GM12878 (cell line): ENCODE measurements at regions not wholly inside any gene's neighbourhood (a gene's known extent, or its start where the extent isn't known, plus 50 kb on each side); places are given as distances from the start of the nearest gene placed in this dataset.

Experiments used
- ATAC-seq: fragments of 200-7000 bp; cut with Tn5 transposase; 3 replicates; pipeline ENCODE4 v1.9.1; 2020; ENCODE audit warnings: mild to moderate bottlenecking, moderate library complexity
- BruUV-seq: library from RNA; stranded (reverse); fragments of 400-500 nt; replicated peaks from 2 replicates; lab custom pipeline; 2021; lab: Mats Ljungman, UMichigan
- CTCF ChIA-PET: fragments of 300-600 bp; sonication (Branson Sonifier 250); formaldehyde crosslinking; extraction: SDS; loops from one replicate; lab custom pipeline; 2021; ENCODE audit warnings: inconsistent platforms; lab: Yijun Ruan, JAX
- POLR2A ChIA-PET: fragments of 350-600 bp; formaldehyde crosslinking; extraction: SDS; loops from one replicate; lab custom pipeline; 2021; ENCODE audit warnings: inconsistent platforms; lab: Charles Lee
- RAD21 ChIA-PET: fragments of 300-600 bp; sonication (Branson Sonifier 250); formaldehyde crosslinking; loops from one replicate; lab custom pipeline; 2023; ENCODE audit warnings: antibody characterized with exemption; ENCODE audit not compliant: unreplicated experiment; lab: Charles Lee
- SMC1A ChIA-PET: fragments of 300-600 bp; sonication (Branson Sonifier 250); formaldehyde crosslinking; loops from one replicate; lab custom pipeline; 2023; ENCODE audit not compliant: unreplicated experiment, uncharacterized antibody; lab: Charles Lee
- DNase-seq: peaks from one replicate; pipeline ENCODE4 v3.0.0-alpha.2; 2011; ENCODE audit warnings: low read depth, low spot score
- FAIRE-seq: peaks from 3 replicates; lab custom pipeline; 2011; peaks lifted over from hg19 to GRCh38; lab: Jason Lieb, UNC
- H2AFZ ChIP-seq: 2 replicates; pipeline ENCODE4 v1.6.0; 2011; ENCODE audit warnings: low read depth, low read length, control low read depth; ENCODE audit not compliant: control insufficient read depth
- H3K27ac ChIP-seq: 2 replicates; pipeline ENCODE4 v1.5.1; 2011; ENCODE audit warnings: control low read depth; ENCODE audit not compliant: control insufficient read depth, insufficient read depth
- H3K27me3 ChIP-seq, 2 experiments: replicated peaks in 1 of 2; 2 replicates each; pipeline versions ENCODE4 v1.6.0 to v1.6.1; 2011; ENCODE audit warnings: low read length in 1 of 2; ENCODE audit not compliant: control insufficient read depth in 2 of 2, insufficient read depth in 2 of 2
- H3K36me3 ChIP-seq, 2 experiments: 2 replicates each; pipeline ENCODE4 v1.5.1; 2011; ENCODE audit warnings: low read length in 1 of 2; ENCODE audit not compliant: control insufficient read depth in 2 of 2, insufficient read depth in 2 of 2
- H3K4me1 ChIP-seq: 2 replicates; pipeline ENCODE4 v1.6.1; 2011; ENCODE audit warnings: mild to moderate bottlenecking, low read length, moderate library complexity, mixed read lengths; ENCODE audit not compliant: control insufficient read depth, insufficient read depth
- H3K4me2 ChIP-seq: 2 replicates; pipeline ENCODE4 v1.6.0; 2011; ENCODE audit warnings: control low read depth; ENCODE audit not compliant: control insufficient read depth, insufficient read depth
- H3K4me3 ChIP-seq: fragments of 200-600 bp; sonication (generic); 2 replicates; pipeline ENCODE4 v1.5.1; 2016
- H3K79me2 ChIP-seq: 2 replicates; pipeline ENCODE4 v1.6.0; 2011; ENCODE audit warnings: low read length; ENCODE audit not compliant: control insufficient read depth, insufficient read depth
- H3K9ac ChIP-seq: 2 replicates; pipeline ENCODE4 v1.8.0; 2011; ENCODE audit warnings: low read length, control low read depth, mixed read lengths; ENCODE audit not compliant: control insufficient read depth, insufficient read depth
- H3K9me3 ChIP-seq: replicated peaks from 3 replicates; pipeline ENCODE4 v1.5.1; 2011; ENCODE audit warnings: mild to moderate bottlenecking, low read length; ENCODE audit not compliant: control insufficient read depth, insufficient read depth
- H4K20me1 ChIP-seq: 2 replicates; pipeline ENCODE4 v1.6.0; 2011; ENCODE audit not compliant: control insufficient read depth, insufficient read depth
- CREM ChIP-seq: IDR thresholded peaks from 2 replicates; pipeline ENCODE4 v1.6.1; 2014; ENCODE audit warnings: antibody characterized with exemption, low read depth
- DPF2 ChIP-seq: fragments of 450-650 bp; IDR thresholded peaks from 2 replicates; pipeline ENCODE4 v1.6.1; 2017; ENCODE audit warnings: mild to moderate bottlenecking
- GATAD2B ChIP-seq: fragments of 450-650 bp; conservative IDR thresholded peaks from 2 replicates; pipeline ENCODE4 v1.6.1; 2017; ENCODE audit warnings: low read depth, mild to moderate bottlenecking, moderate library complexity
- IKZF1 ChIP-seq: fragments of 450-650 bp; conservative IDR thresholded peaks from 2 replicates; pipeline ENCODE4 v1.6.1; 2017; ENCODE audit warnings: antibody characterized with exemption, mild to moderate bottlenecking
- IKZF2 ChIP-seq, 2 experiments: fragments of 450-650 bp; IDR thresholded peaks; 2 replicates each; pipeline ENCODE4 v1.6.1; 2017; ENCODE audit warnings: mild to moderate bottlenecking in 2 of 2, moderate library complexity in 2 of 2
- MTA2 ChIP-seq: fragments of 450-650 bp; IDR thresholded peaks from 2 replicates; pipeline ENCODE4 v1.6.1; 2016; ENCODE audit warnings: low read depth, mild to moderate bottlenecking, moderate library complexity
- MTA3 ChIP-seq: IDR thresholded peaks from 2 replicates; pipeline ENCODE4 v1.6.1; 2012; ENCODE audit warnings: low read length, inconsistent platforms, borderline replicate concordance
- RUNX3 ChIP-seq: IDR thresholded peaks from 2 replicates; pipeline ENCODE4 v1.6.1; 2012; ENCODE audit warnings: low read length, inconsistent platforms
- SKIL ChIP-seq: fragments of 450-650 bp; IDR thresholded peaks from 2 replicates; pipeline ENCODE4 v1.6.1; 2017; ENCODE audit warnings: mild to moderate bottlenecking, low read depth, inconsistent platforms; ENCODE audit not compliant: poor library complexity, severe bottlenecking
- SPI1 ChIP-seq: IDR thresholded peaks from 2 replicates; pipeline ENCODE4 v1.6.1; 2011; ENCODE audit warnings: low read depth, mild to moderate bottlenecking, low read length, moderate library complexity, borderline replicate concordance; ENCODE audit not compliant: insufficient read depth
- TCF12 ChIP-seq: IDR thresholded peaks from 2 replicates; pipeline ENCODE4 v1.6.1; 2011; ENCODE audit warnings: low read depth, mild to moderate bottlenecking, low read length
- ZNF217 ChIP-seq: fragments of 450-650 bp; IDR thresholded peaks from 2 replicates; pipeline ENCODE4 v1.6.1; 2017; ENCODE audit warnings: antibody characterized with exemption, mild to moderate bottlenecking
- ZZZ3 ChIP-seq: IDR thresholded peaks from 2 replicates; pipeline ENCODE4 v1.6.1; 2011; ENCODE audit warnings: low read depth; ENCODE audit not compliant: control insufficient read depth, insufficient read length
- WGBS: methylation state at CpG from one replicate; pipeline ENCODE4 v1.1.6; 2016; ENCODE audit warnings: low lambda C conversion rate; ENCODE audit not compliant: insufficient replicate concordance, insufficient coverage; ENCODE audit errors: missing lambda C conversion rate; 5-methylcytosine and 5-hydroxymethylcytosine counted together
- in situ Hi-C: fragments of 300-500 bp; cut with MboI; formaldehyde crosslinking; loops from 9 replicates; pipeline ENCODE4 v1.14.3; 2018; ENCODE audit warnings: mixed read lengths
- intact Hi-C: fragments of 100-400 bp; cut with micrococcal nuclease; formaldehyde crosslinking; loops from one replicate; pipeline ENCODE4 v1.14.2; 2022; ENCODE audit not compliant: unreplicated experiment
- TF ChIP-seq, protein P1 (sequence below): fragments of 450-650 bp; IDR thresholded peaks from 2 replicates; pipeline ENCODE4 v1.6.1; 2017; ENCODE audit warnings: low read depth, mild to moderate bottlenecking, moderate library complexity

GRCh38 chr15:95296643-95297042, 1033.9 kb upstream of the NR2F2 start:
- H3K27ac ChIP-seq: no peak overlapping the region
- no peak for DNase-seq
- H3K9ac ChIP-seq: no peak overlapping the region
- no peaks in the 10 kb centered on the region for H3K4me1 ChIP-seq
- POLR2A ChIA-PET: no interaction called here
- RAD21 ChIA-PET: interaction anchor here (0.6 to 1.2 kb wide), 2 partner anchors 12 to 444 kb away, joined by 3 read pairs; no protein-coding TSS in a partner anchor
- H3K27me3 ChIP-seq: no peaks in the 10 kb centered on the region
- no peaks in the 10 kb centered on the region for H3K36me3 ChIP-seq
- in situ Hi-C loops: no loop called here
- WGBS: 23% methylated on average over 4 of the region's 4 CpGs
- CTCF ChIA-PET: interaction anchor here (1.3 to 2.9 kb wide), 2 partner anchors 10 to 21 kb away, joined by 3 to 13 read pairs; no protein-coding TSS in a partner anchor
- no peaks in the 10 kb centered on the region for H4K20me1 ChIP-seq
- FAIRE-seq: no peak
- SMC1A ChIA-PET: interaction anchor here (1.2 to 3.9 kb wide), 4 partner anchors 9 to 22 kb away, joined by 3 to 15 read pairs (median 6); no protein-coding TSS in a partner anchor
- H3K4me3 ChIP-seq: no peak overlapping the region
- H3K4me2 ChIP-seq: no peak overlapping the region
- BruUV-seq: no TSS peak
- H3K9me3 ChIP-seq: no peaks in the 10 kb centered on the region; the same call in 2 of the 3 replicates
- intact Hi-C loops: no loop called here
- TF ChIP-seq ZNF217 (no peak), TCF12 (no peak)
- H3K79me2 ChIP-seq: no peaks in the 10 kb centered on the region
- no peak overlapping the region for H2AFZ ChIP-seq
- 0 out of 3 replicates have a peak, but pooled peaks have one; percentile 15 for ATAC-seq

GRCh38 chr15:95298729-95299128, 1031.8 kb upstream of the NR2F2 start:
- ChIA-PET RAD21 (no interaction called here), POLR2A (no interaction called here), SMC1A (interaction anchor here (3.9 kb wide), 1 partner anchor 11 kb away, joined by 15 read pairs; no protein-coding TSS in a partner anchor), CTCF (interaction anchor here (0.6 to 1.0 kb wide), 2 partner anchors 39 to 1062 kb away, joined by 3 read pairs; no protein-coding TSS in a partner anchor)
- no peak overlapping the region for H3K4me2 ChIP-seq
- TF ChIP-seq RUNX3: peak; percentile 46
- TF ChIP-seq DPF2: 0 out of 2 replicates have a peak, but pooled peaks have one; percentile 45
- peak; percentile 84 for TF ChIP-seq SPI1
- TF ChIP-seq GATAD2B: no peak
- TF ChIP-seq SKIL: peak; percentile 44
- TF ChIP-seq ZZZ3: no peak
- TF ChIP-seq CREM: no peak
- no peak for TF ChIP-seq MTA3
- TF ChIP-seq IKZF1: peak; percentile 63
- peak; percentile 40; the same call in 1 of the 2 replicates for TF ChIP-seq MTA2
- peak; percentile 61 to 64; a peak in 3 of 4 replicates for TF ChIP-seq IKZF2 (IDR thresholded peaks at IDR 0.05)
- TF ChIP-seq, protein P1, sequence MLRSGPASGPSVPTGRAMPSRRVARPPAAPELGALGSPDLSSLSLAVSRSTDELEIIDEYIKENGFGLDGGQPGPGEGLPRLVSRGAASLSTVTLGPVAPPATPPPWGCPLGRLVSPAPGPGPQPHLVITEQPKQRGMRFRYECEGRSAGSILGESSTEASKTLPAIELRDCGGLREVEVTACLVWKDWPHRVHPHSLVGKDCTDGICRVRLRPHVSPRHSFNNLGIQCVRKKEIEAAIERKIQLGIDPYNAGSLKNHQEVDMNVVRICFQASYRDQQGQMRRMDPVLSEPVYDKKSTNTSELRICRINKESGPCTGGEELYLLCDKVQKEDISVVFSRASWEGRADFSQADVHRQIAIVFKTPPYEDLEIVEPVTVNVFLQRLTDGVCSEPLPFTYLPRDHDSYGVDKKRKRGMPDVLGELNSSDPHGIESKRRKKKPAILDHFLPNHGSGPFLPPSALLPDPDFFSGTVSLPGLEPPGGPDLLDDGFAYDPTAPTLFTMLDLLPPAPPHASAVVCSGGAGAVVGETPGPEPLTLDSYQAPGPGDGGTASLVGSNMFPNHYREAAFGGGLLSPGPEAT: peak; percentile 59; the same call in 1 of the 2 replicates
- intact Hi-C loops: no loop called here
- no peak overlapping the region for H3K9ac ChIP-seq
- no peaks in the 10 kb centered on the region for H3K27me3 ChIP-seq
- no peaks in the 10 kb centered on the region for H3K4me1 ChIP-seq
- H3K4me3 ChIP-seq: no peak overlapping the region
- H2AFZ ChIP-seq: no peak overlapping the region
- ATAC-seq (peak; percentile 59), FAIRE-seq (no peak), DNase-seq (no peak)
- in situ Hi-C loops: no loop called here
- no peaks in the 10 kb centered on the region for H3K36me3 ChIP-seq
- no TSS peak for BruUV-seq
- H4K20me1 ChIP-seq: no peaks in the 10 kb centered on the region
- no peak overlapping the region for H3K27ac ChIP-seq
- no peaks in the 10 kb centered on the region; the same call in 2 of the 3 replicates for H3K9me3 ChIP-seq
- H3K79me2 ChIP-seq: no peaks in the 10 kb centered on the region
- WGBS: 33% methylated on average over 4 of the region's 4 CpGs
